Activated CD4-positive, alpha-beta T cell treated with anti-CD3 and anti-CD28 coated beads, Interleukin-2, amount 50 U/mL, for 16 hours (primary cell): ENCODE measurements at regions not wholly inside any gene's neighbourhood (a gene's known extent, or its start where the extent isn't known, plus 50 kb on each side); places are given as distances from the start of the nearest gene placed in this dataset.

Source experiments
- DNase-seq: peaks from one replicate; pipeline ENCODE4 v3.0.0-alpha.2; 2020

GRCh38 chr2:107242811-107243210 is 356.8 kb upstream of the ST6GAL2 start:
- DNase-seq = no peak

- DNase-seq = no peak
Observed at GRCh38 chr2:107248932-107249331, 363.0 kb upstream of the ST6GAL2 start.

- no peak for DNase-seq
Observed at GRCh38 chr2:107255744-107256143, 369.8 kb upstream of the ST6GAL2 start.

GRCh38 chr2:107258531-107259407 is 372.8 kb upstream of the ST6GAL2 start:
- DNase-seq = no peak

GRCh38 chr2:107259408-107260195 is 373.6 kb upstream of the ST6GAL2 start:
- no peak for DNase-seq

- no peak for DNase-seq
Observed at GRCh38 chr2:107263628-107264027, 377.7 kb upstream of the ST6GAL2 start.

GRCh38 chr2:107264184-107264583 is 378.2 kb upstream of the ST6GAL2 start:
- DNase-seq = no peak

GRCh38 chr2:107266555-107266954 is 380.6 kb upstream of the ST6GAL2 start:
- no peak for DNase-seq

GRCh38 chr2:107267086-107267485 is 381.1 kb upstream of the ST6GAL2 start:
- DNase-seq = no peak

GRCh38 chr2:107276034-107276433 is 390.1 kb upstream of the ST6GAL2 start:
- no peak for DNase-seq

GRCh38 chr2:107278672-107279071 is 392.7 kb upstream of the ST6GAL2 start:
- DNase-seq = no peak

- DNase-seq = no peak
Observed at GRCh38 chr2:107281637-107282036, 395.7 kb upstream of the ST6GAL2 start.

- DNase-seq = no peak
Observed at GRCh38 chr2:107282135-107282534, 396.2 kb upstream of the ST6GAL2 start.

- DNase-seq = no peak
Observed at GRCh38 chr2:107285621-107286299, 399.8 kb upstream of the ST6GAL2 start.

- DNase-seq = no peak
Observed at GRCh38 chr2:107290041-107290440, 404.1 kb upstream of the ST6GAL2 start.

GRCh38 chr2:107303964-107304363 is 418.0 kb upstream of the ST6GAL2 start:
- DNase-seq = peak; percentile 5

- DNase-seq = no peak
Observed at GRCh38 chr2:107305966-107306365, 420.0 kb upstream of the ST6GAL2 start.

- DNase-seq = no peak
Observed at GRCh38 chr2:107306881-107307280, 420.9 kb upstream of the ST6GAL2 start.

GRCh38 chr2:107308835-107309234 is 422.9 kb upstream of the ST6GAL2 start:
- DNase-seq = no peak

- no peak for DNase-seq
Observed at GRCh38 chr2:107312240-107312639, 426.3 kb upstream of the ST6GAL2 start.

GRCh38 chr2:107313316-107313715 is 427.3 kb upstream of the ST6GAL2 start:
- no peak for DNase-seq

GRCh38 chr2:107320881-107321280 is 434.9 kb upstream of the ST6GAL2 start:
- no peak for DNase-seq

GRCh38 chr2:107322416-107322815 is 436.4 kb upstream of the ST6GAL2 start:
- DNase-seq = no peak
